ENCODE measurements at regions not wholly inside any gene's neighbourhood (a gene's known extent, or its start where the extent isn't known, plus 50 kb on each side); places are given as distances from the start of the nearest gene placed in this dataset.

- DNase-seq (ENCODE audit: low spot score), result no peak
These were observed 51.1 kb upstream of the GRIK3 start for GRCh38 chr1:37085393-37085792.

DNA sequence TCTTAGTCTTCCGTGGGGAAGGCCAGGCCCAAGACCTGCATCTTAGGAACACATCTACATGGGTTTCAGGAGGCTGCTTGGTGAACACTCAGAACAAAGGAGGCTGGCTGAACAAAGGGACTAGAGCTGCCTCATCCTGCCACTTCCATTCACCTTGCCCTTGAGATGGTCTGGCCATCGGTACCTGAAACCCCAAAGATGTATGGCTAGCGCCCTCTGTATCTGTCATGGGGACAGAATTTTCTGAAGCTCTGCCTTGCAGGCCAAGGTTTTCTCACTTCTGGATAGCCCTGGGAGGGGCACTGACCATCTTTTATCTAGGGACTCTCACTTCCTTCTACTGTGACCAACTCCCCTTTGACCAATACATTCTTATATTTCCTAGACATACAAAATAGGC lies 55.4 kb upstream of the GRIK3 start:
- no peak for DNase-seq (ENCODE audit: low spot score)

- DNase-seq (ENCODE audit: low spot score), result no peak
These were observed 56.4 kb upstream of the GRIK3 start for GRCh38 chr1:37090671-37091070.

DNA sequence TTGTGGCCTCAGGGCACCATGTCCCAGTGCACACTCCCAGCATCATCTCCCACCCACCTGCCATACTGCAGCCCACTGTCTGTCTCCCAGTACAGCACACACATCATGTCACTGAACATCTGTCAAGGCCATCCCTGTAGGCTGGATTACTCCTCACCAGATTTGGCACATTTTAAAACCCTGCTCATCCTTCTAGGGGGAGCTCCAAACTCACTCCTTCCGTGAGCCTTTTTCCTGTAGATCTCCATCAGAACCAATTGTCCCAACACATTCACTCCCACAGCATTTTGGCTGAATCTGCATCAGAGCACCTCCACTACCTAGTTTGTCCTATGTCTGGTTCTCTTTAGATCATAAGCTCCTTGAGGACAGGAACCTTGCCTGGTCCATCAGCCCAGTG lies 58.6 kb upstream of the GRIK3 start:
- DNase-seq (ENCODE audit: low spot score), result no peak

DNA sequence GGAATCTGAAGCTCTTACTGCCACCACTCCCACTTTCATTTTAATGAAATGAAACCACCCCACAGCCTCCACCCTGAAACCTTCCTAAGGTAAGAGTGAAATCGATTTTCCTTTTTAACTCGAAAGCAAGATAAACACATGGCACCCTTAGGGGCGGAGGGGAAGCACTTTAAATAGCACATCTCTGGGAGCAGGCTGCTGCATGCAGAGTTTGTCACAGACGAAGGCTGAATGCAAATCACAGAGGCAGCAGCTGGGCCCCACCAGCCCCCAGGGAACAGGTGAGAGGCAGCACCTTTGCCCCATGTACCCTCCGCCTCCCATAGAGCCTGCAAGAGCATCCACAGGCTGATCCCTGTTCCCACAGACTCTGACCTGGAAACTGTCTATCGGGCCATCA lies 60.0 kb upstream of the GRIK3 start:
- no peak for DNase-seq (ENCODE audit: low spot score)

- no peak for DNase-seq (ENCODE audit: low spot score)
These were observed 62.2 kb upstream of the GRIK3 start for GRCh38 chr1:37096523-37096922.

DNA sequence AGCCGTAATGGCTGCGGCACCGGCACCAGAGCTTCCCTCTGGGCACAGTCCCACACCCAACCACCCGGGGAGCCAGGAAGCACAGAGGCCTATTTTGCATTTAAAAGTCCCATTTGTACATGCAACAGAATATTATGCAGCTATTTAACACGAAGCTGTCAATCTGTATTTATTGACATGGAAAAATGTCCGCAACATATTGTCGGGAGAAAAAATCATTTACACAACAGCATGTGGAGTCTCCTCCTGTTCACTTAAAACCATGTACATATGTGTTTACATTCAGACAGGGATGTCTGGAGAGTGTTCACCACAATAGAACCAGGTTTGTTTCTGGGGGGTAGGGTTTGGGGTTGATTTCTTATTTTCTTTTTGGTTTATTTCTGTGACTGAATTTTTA lies 63.4 kb upstream of the GRIK3 start:
- no peak for DNase-seq (ENCODE audit: low spot score)

DNA sequence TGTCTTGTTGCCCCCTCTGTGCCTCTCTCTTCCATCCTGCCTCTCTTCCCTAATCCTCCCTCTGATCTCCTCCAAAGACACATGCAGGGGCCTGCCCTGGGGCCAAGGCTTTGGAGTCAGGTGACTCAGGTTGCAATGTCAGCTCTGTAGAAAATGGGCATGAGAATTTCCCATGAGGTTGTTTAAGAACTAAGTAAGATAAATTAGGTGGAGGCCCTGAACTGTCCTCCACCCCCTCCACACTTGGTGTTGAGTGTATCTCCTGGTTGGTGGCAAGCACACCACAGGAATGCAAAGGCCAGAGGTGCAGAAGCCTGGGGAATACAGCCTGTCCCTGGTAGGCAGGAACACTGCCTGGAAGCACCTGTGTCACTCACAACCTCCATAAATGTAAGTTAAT lies 63.9 kb upstream of the GRIK3 start:
- no peak for DNase-seq (ENCODE audit: low spot score)

GRCh38 chr1:37100310-37100709 lies 66.0 kb upstream of the GRIK3 start:
- no peak for DNase-seq (ENCODE audit: low spot score)

DNA sequence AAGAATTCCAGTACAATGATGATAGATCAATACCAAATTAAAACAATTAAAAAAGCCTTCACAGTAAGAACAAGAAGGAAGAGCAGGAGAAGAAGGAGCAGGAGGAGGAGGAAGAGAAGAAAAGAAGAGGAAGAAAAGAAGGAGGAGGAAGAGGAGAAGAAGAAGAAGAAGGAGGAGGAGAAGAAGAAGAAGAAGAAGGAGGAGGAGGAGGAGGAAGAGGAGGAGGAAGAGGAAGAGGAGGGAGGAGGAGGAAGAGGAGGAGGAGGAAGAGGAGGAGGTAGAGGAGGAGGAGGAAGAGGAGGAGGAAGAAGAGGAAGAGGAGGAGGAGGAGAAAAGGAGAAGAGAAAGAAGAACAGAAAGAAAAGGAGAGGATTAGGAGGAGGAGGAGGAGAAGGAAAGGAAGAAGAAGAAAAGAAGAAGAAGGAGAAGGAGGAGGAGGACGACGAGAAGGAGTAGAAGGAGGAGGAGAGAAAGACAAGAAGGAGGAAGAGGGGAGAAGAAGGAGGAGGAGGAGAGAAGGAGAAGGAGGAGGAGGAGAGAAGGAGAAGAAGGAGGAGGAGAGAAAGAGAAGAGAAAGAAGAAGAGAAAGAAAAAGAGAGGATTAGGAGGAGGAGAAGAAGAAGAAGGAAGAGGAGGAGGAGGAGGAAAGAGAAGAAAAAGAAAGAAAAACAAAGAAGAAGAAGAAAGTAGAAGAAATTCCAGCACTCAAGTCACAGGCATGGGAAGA lies 68.5 kb upstream of the GRIK3 start:
- no peak for DNase-seq (ENCODE audit: low spot score)

DNA sequence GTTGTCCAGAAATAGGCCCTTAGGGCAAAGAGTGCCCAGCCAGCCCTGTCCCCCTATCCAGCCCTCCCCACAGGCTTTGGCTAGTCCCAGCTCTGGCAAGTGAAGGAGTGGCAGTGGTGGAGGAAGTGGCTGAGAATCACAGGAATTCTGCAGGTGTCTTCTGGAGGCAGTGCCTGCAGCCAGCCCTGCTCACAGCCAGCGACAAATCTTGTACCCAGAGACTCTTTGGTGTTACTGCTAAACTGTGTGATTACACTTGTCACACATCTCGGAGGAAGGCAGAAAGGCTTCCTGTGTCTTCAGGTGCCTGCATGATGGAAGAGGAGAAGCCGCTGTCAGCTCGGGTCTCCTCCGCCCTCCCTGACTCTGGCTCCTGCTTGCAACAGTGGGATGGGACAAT lies 71.6 kb upstream of the GRIK3 start:
- no peak for DNase-seq (ENCODE audit: low spot score)

GRCh38 chr1:37107153-37107907 lies 73.0 kb upstream of the GRIK3 start:
- no peak for DNase-seq (ENCODE audit: low spot score)

- DNase-seq (ENCODE audit: low spot score), result no peak
These were observed 74.4 kb upstream of the GRIK3 start for GRCh38 chr1:37108596-37109188.

GRCh38 chr1:37112430-37112829 lies 78.1 kb upstream of the GRIK3 start:
- no peak for DNase-seq (ENCODE audit: low spot score)

DNA sequence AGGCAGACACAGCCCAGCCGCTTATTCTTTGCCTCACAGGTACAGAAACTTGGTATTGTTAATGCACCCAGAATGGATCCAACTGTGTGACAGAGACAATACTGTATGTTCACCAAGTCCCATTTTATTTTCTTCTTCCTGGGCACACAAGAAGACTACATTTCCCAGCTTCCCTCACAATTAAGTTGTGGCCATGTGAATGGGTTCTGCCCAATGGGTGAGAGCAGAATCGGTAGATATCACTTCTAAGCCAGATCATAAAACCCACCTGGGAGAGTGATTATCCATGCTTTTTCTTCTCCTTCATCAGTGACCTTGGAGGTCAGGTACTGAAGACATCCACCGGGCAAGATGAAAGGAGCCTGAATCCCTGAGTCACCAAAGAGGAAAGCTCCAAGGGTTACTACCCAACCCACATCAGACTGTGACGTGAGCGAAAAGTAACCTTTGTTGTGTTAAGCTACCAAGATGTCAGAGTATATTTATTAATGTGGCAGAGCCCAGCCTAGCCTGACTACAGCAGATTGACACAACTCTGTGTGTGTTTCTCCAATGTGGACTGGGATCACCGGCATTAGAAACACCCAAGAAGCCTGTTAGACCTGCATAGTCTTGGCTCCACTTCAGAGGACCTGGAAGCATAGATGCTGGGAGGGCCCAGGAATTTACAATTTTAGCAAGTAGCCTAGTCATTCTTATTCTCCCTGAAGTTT lies 79.1 kb upstream of the GRIK3 start:
- DNase-seq (ENCODE audit: low spot score), result no peak

GRCh38 chr1:37118790-37119189 lies 84.5 kb upstream of the GRIK3 start:
- DNase-seq (ENCODE audit: low spot score), result no peak

- DNase-seq (ENCODE audit: low spot score), result no peak
These were observed 86.0 kb upstream of the GRIK3 start for GRCh38 chr1:37120279-37120678.

- no peak for DNase-seq (ENCODE audit: low spot score)
These were observed 89.2 kb upstream of the GRIK3 start for GRCh38 chr1:37123276-37124115.

GRCh38 chr1:37124501-37124900 lies 90.2 kb upstream of the GRIK3 start:
- no peak for DNase-seq (ENCODE audit: low spot score)

DNA sequence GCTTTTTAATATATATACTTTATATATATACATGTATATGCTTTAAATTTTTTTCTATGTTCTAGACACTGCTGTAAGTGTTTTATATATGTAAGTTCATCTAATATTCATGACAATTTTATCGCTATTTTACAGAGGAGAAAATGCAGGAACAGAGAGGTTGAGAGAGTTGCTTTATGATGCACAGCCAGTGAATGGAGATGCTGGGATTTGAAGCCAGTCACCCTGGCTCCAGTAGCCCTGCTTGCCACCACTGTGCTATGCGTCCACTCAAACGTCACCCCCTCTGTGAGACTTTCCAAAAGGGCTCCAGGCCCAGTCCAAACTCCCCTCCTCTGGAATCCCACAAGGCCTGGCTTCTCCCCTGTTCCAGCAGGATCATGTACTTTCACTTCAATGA lies 91.0 kb upstream of the GRIK3 start:
- no peak for DNase-seq (ENCODE audit: low spot score)

DNA sequence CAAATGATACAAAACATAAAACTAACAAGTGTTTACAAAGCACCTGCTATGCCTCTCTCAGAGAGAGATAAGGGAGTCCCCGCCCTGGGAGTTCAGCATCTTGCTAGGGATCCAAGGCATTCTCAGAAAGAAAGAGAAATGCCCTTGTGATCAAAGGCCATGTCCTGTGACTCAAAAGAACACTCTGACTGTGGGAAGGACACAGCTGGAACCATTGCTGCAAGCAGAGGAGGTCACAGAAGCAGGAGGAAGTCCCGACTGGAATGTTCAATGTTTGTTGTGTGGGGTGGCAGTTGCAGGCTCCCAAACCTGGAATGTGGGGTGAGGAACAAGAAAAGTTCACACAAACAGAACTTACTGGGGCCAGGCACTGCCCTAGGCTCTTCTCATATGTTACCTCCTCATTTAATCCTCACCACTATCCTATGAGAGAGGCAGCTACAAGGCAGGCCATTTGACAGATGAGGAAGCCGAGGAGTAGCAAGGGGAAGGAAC lies 93.0 kb upstream of the GRIK3 start:
- no peak for DNase-seq (ENCODE audit: low spot score)

GRCh38 chr1:37128091-37128490 lies 93.8 kb upstream of the GRIK3 start:
- DNase-seq (ENCODE audit: low spot score), result no peak

All from cerebellar cortex (tissue), 1 donor.